RPMI8226 (cell line): ENCODE measurements at regions not wholly inside any gene's neighbourhood (a gene's known extent, or its start where the extent isn't known, plus 50 kb on each side); places are given as distances from the start of the nearest gene placed in this dataset.

ENCODE experiments used
- DNase-seq: peaks from one replicate; pipeline ENCODE4 v3.0.0-alpha.2; 2015

DNA sequence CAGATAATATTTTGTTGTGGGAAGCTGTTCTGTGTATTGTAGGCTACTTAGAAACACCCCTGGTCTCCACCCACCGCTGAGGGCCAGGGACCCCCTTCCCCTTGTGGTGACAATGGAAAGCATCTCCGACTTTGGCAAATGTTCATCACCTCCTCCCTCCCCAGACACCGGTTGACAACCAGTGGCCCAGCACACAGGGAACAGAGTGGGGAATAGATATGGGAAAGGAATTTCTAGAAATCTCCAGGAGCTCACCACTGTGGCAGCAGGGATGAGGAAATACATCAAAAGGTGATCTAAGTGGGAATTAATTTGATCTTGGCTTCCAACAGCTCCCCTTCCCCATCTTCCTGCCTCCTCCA is 257.3 kb upstream of the FOXQ1 start:
- no peak for DNase-seq

- DNase-seq, result no peak
Observed at GRCh38 chr6:1053586-1053985, 258.3 kb upstream of the FOXQ1 start.

GRCh38 chr6:1052262-1052661 is 259.6 kb upstream of the FOXQ1 start:
- no peak for DNase-seq

DNA sequence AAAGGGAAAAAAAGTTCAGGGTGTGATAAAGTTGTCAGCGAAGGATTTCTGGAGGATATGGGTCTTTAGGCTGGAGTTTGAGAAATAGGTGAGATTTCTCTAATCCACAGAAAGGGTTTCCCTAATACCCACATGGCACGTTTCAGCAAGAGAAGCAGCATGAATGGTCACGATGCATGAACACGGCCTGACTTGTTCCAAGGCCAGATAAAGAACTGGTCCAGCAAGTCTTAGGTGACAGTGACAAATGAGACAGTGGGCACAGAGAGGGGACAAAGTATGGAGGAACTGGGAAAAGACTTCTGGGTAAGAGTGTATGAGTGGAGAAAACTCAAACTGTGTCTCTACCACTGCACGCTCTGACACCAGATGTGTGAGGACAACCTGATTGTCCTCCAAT is 262.0 kb upstream of the FOXQ1 start:
- DNase-seq, result no peak

DNA sequence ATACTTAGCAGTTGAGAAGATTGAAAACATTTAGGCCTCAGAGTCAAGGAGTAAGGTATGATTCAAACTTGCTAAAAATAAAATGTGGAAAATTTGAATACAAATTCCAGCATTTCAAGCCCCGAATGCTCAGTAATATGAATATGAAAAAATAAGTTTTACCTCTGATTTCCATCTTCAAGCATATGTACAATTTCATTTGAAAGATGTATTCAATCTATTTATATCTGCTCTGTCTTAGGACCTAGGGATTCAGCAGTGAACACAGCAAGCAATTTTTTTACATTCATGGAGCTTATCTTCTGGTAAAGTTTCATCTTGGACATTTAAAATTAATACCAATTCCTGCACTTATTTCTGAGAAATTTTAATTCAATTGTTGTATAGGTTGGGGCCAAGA is 262.7 kb upstream of the FOXQ1 start:
- no peak for DNase-seq

DNA sequence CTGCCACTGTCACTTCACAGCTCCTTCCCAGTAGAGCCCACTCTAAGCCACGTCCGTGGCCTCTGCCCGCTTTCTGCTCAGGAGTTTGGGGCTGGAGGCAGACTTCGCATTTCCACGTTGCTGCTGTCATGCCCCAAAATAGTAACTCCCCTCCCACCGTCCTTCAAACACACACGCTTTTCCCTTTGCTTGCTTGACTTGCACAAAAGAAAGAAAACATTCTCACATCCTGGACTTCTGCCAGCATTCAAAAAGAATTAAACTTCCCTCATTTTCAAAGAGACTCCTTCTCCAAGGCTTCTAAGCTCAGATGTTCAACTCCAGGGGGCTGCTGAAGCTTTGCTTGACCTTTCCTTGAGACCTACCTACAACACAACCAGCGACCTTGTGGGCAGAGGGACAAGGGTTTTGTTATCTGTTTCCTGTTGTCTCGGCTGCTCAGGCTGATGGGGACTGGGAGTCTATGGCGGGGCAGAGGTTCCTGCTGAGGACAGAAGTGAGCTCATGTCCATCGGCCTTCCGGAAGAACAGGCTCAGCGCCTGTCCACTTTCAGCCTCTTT is 263.8 kb upstream of the FOXQ1 start:
- DNase-seq, result no peak

GRCh38 chr6:1045239-1045638 is 266.7 kb upstream of the FOXQ1 start:
- DNase-seq, result no peak

- no peak for DNase-seq
Observed at GRCh38 chr6:1044040-1044836, 267.7 kb upstream of the FOXQ1 start.

GRCh38 chr6:1043458-1043836 is 268.5 kb upstream of the FOXQ1 start:
- DNase-seq, result no peak

DNA sequence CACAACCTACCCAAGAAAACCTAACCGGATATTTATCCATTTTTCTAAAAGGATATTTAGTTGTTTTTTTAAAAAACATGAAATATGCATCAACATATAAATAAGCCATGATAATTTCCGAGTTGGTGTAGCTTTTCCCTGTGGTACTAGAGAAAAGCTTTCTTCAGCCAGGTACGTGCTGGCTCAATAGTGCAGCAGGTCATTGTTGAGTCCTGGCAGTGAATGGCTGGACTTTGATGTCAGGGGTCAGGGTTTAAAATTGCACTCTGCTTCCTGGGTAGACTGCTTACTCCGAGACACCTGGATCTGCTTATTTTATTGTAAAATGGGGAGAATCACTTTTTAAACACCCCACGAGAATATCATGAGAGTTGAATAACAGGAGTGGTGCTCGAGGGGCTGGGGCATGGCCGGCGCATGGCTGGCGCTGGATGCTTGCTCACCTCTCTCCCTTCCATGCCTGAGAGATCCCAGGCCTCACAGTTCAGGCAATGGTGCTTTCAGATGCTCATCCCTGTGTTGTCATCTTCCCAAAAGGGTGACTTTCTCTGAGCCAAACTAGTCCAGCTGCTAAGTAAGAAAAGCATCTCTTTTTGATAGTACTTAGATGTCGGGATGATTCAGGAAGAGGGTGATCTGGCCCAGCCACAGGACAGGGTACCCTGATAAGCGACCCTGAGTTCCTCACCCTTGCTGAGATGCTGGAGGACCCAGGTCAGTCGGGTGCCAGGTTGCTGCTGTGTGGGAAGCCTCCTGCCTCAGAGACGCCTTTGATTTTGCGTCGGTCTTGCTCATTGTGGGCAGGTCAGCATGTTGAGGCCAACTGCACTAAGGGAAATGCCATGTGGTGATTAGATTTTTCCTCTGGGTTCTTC is 269.1 kb upstream of the FOXQ1 start:
- DNase-seq, result no peak

DNA sequence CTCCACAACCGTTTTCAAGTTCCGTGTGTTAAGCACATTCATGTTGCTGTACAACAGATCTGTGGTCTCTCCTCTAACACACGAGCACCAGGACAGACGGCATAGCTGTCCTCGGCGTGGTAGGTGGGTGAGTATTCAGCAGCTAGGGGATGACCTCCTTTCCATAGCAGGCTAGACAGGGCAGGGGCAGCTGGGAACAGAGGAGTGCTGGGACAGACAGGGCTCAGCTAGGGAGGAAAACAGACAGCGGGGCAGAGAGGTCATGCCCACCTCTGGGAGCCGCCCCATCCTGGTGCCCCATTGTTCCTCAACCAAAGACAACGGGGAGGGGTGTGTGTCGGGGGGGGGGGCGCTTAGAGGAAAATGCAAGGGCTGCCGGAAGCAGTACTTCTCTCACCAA is 271.5 kb upstream of the FOXQ1 start:
- DNase-seq, result no peak

GRCh38 chr6:1039746-1040145 is 272.2 kb upstream of the FOXQ1 start:
- DNase-seq, result no peak

GRCh38 chr6:1039191-1039590 is 272.7 kb upstream of the FOXQ1 start:
- DNase-seq, result no peak

DNA sequence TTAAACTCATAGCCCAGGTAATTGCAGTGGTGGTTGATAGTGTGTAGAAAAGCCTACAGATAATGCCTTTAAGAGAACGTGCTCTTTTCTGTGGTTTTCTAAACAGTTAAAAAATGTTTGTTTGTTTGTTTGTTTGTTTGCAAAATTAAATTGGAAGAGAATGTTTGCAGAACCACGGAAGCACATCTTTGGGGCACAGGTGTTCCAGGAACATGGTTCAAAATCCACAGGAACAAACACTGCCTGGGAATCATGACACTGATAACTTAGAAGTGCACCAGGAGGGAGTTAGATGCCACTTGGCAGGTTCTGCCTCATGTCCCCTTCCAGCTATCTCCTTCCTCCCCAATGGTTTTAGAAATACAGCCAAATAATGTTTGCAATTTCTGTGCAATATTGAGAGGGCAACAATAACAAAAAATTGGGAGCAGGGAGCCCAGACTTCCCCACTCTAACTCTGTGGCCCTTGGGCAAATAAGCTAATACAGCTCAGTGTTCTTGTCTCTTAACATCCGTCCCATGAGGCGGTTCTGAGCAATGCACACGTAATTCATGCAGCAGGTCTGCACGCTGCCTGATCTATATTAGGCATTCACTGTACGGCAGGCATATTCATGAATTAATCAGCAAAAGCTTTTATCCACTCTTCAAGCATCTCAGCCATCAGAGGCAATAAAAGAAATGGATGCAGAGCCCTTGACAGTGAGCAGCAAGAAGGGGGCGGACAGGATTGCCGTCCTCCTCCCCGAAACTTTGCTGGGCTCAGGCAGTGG is 274.3 kb upstream of the FOXQ1 start:
- DNase-seq, result no peak

GRCh38 chr6:1035401-1035800 is 276.5 kb upstream of the FOXQ1 start:
- DNase-seq, result no peak

DNA sequence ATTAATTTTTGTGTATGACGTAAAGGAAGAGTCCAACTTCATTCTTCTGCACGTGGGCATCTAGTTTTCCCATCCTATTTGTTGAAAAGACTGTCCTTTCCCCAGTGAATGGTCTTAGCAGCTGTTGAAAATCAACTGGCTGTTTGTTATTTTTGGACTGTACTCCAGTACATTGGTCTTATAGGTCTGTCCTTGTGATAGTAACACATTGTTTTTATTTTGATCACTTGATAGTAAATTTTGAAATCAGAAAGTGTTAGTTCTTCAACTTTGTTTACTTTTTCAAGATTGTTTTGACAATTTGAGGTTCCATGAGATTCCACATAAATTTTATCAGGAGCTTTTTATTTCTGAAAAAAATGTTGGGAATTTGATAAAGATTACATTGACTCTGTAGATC is 280.2 kb upstream of the FOXQ1 start:
- DNase-seq, result no peak

- DNase-seq, result no peak
Observed at GRCh38 chr6:1029141-1029540, 282.8 kb upstream of the FOXQ1 start.

- DNase-seq, result no peak
Observed at GRCh38 chr6:1028723-1029122, 283.2 kb upstream of the FOXQ1 start.

GRCh38 chr6:1027795-1028569 is 283.9 kb upstream of the FOXQ1 start:
- DNase-seq, result no peak

- no peak for DNase-seq
Observed at GRCh38 chr6:1027109-1027794, 284.6 kb upstream of the FOXQ1 start.

DNA sequence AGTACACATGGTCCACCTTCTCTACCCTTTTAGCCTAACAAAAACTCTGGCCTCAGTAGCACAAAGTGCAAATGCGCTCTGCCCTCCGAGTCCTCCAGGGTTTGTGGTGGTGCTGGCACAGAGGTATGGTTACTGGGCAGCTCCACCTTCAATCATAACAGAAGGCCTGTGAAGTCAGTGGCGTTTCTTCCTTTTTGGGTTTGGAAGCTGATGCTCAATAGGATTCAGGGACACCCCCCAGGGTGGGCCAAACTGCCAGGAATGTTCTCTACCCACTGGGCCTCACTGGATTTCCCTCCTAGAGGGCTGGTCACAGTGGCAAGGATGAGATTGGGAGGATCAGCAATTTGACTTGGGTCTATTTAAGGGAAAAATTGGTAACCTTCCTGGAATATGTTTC is 286.1 kb upstream of the FOXQ1 start:
- DNase-seq, result no peak

DNA sequence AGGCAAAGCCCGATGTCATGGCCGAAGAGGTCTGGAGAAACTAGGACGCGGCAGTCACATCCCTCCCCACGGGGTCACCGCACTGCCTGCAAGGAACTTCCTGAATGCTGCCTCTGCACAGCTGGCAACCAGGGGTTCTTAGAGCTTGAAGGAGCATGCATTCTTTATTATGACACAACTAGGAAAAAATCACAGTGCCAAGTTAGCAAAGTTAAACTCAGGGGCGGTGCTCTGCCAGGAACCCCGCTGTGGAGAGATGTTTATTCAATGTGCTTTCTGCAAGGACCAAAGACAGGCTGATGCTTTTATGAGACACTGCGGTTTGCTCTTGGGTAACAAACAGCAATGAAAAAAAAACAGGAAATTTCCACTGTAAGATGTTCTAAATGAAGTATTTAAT is 287.3 kb upstream of the FOXQ1 start:
- DNase-seq, result no peak
